ENCODE measurements at regions not wholly inside any gene's neighbourhood (a gene's known extent, or its start where the extent isn't known, plus 50 kb on each side); places are given as distances from the start of the nearest gene placed in this dataset.
"Not testable (repeated sequence)": the region's sequence is repeated elsewhere in the genome, so short reads cannot be mapped to it uniquely, and the experiment has no call there.

GRCh38 chr2:90359887-90360730, 1668.6 kb downstream of the RPIA start:
- H3K27ac ChIP-seq (ENCODE audit: low read depth, low read length); H3K27me3 ChIP-seq (ENCODE audit: control insufficient read depth in 2 of 2, insufficient read depth in 2 of 2, low read length in 2 of 2); H3K36me3 ChIP-seq (ENCODE audit: control insufficient read depth in 2 of 3, insufficient read depth in 3 of 3, low read length in 3 of 3); H3K9me3 ChIP-seq (ENCODE audit: control insufficient read depth in 2 of 3, low read length in 3 of 3); CTCF ChIA-PET; intact Hi-C loops (cut with micrococcal nuclease); POLR2A ChIA-PET; H3K4me1 ChIP-seq (ENCODE audit: control insufficient read depth in 2 of 2, insufficient read depth in 2 of 2, low read length in 2 of 2); H3K4me1 Mint-ChIP-seq; H3K27ac Mint-ChIP-seq; H3K4me3 Mint-ChIP-seq; H3K9me3 Mint-ChIP-seq; ATAC-seq; DNase-seq; H3K36me3 Mint-ChIP-seq; H3K4me3 ChIP-seq (ENCODE audit: low read length); H3K27me3 Mint-ChIP-seq: not testable (repeated sequence)

- H3K9me3 ChIP-seq (ENCODE audit: control insufficient read depth in 2 of 3, low read length in 3 of 3); H3K4me3 Mint-ChIP-seq; H3K36me3 ChIP-seq (ENCODE audit: control insufficient read depth in 2 of 3, insufficient read depth in 3 of 3, low read length in 3 of 3); ATAC-seq; H3K4me1 ChIP-seq (ENCODE audit: control insufficient read depth in 2 of 2, insufficient read depth in 2 of 2, low read length in 2 of 2); H3K9me3 Mint-ChIP-seq; H3K27me3 ChIP-seq (ENCODE audit: control insufficient read depth in 2 of 2, insufficient read depth in 2 of 2, low read length in 2 of 2); intact Hi-C loops (cut with micrococcal nuclease); H3K27ac Mint-ChIP-seq; DNase-seq; H3K36me3 Mint-ChIP-seq; H3K4me1 Mint-ChIP-seq; H3K27ac ChIP-seq (ENCODE audit: low read depth, low read length); H3K4me3 ChIP-seq (ENCODE audit: low read length); POLR2A ChIA-PET; CTCF ChIA-PET: not testable (repeated sequence)
- H3K27me3 Mint-ChIP-seq: peaks cover 2 to 13% (median 8%) of the 10 kb centered on the region in 5 donors
Measured at GRCh38 chr2:90360731-90361035, 1669.2 kb downstream of the RPIA start.
